Keratinocyte (primary cell): ENCODE measurements at regions not wholly inside any gene's neighbourhood (a gene's known extent, or its start where the extent isn't known, plus 50 kb on each side); places are given as distances from the start of the nearest gene placed in this dataset.

Experiments used
- CTCF ChIP-seq, 3 experiments: IDR thresholded peaks in 1 of 3; conservative IDR thresholded peaks in 1 of 3; optimal IDR thresholded peaks in 1 of 3; 2 replicates in 2 of 3; 3 replicates in 1 of 3; pipeline versions ENCODE3 to v1.5.1; 2011; ENCODE audit warnings: low read length in 3 of 3, mild to moderate bottlenecking in 3 of 3, moderate library complexity in 2 of 3, control low read depth in 1 of 3, inconsistent platforms in 1 of 3; ENCODE audit not compliant: insufficient read depth in 2 of 3; ENCODE audit errors: extremely low read depth in 1 of 3
- EZH2 ChIP-seq: IDR thresholded peaks from one replicate; pipeline ENCODE4 v1.6.1; 2012; ENCODE audit warnings: inconsistent platforms, mild to moderate bottlenecking, low read length, moderate library complexity

GRCh38 chr5:82809420-82810143, 267.6 kb downstream of the TMEM167A start:
- TF ChIP-seq CTCF (optimal IDR thresholded peaks at IDR 0.05 in 1 of 3, IDR thresholded peaks at IDR 0.05 in 1 of 3, conservative IDR thresholded peaks at IDR 0.05 in 1 of 3; ENCODE audit: extremely low read depth in 1 of 3, insufficient read depth in 2 of 3, low read length in 3 of 3), result no peak
- no peak for TF ChIP-seq EZH2
